ENCODE measurements at regions not wholly inside any gene's neighbourhood (a gene's known extent, or its start where the extent isn't known, plus 50 kb on each side); places are given as distances from the start of the nearest gene placed in this dataset.

GRCh38 chr4:100268789-100269188 is 78.5 kb upstream of the DDIT4L start (continued):
- TF ChIP-seq TCF7L2 (IDR thresholded peaks at IDR 0.05; ENCODE audit: borderline replicate concordance, extremely low read depth, insufficient read depth, insufficient read length), result no peak

- DNase-seq (ENCODE audit: low read depth, low spot score), result no peak
- no peak overlapping the region for H3K9ac ChIP-seq (ENCODE audit: low read length)
- H3K27ac ChIP-seq (ENCODE audit: low read depth, low read length), result no peak overlapping the region
- H4K20me1 ChIP-seq (ENCODE audit: insufficient read depth), result no peaks in the 10 kb centered on the region
- no peaks in the 10 kb centered on the region for H3K9me3 ChIP-seq (ENCODE audit: control insufficient read depth in 1 of 2, insufficient read depth in 1 of 2, low read depth in 1 of 2, low read length in 2 of 2)
- peaks cover 0 to 5% of the 10 kb centered on the region in 2 experiments; a peak in 1 of 4 replicates for H3K4me1 ChIP-seq (ENCODE audit: control insufficient read depth in 1 of 2, insufficient read depth in 2 of 2, low read length in 2 of 2)
- H3K36me3 ChIP-seq (ENCODE audit: control insufficient read depth in 1 of 2, insufficient read depth in 2 of 2, low read length in 2 of 2), result no peaks in the 10 kb centered on the region
- no peaks in the 10 kb centered on the region for H3K79me2 ChIP-seq (ENCODE audit: insufficient read depth, low read length)
- no TSS peak for BruUV-seq (replicated peaks)
- no peaks in the 10 kb centered on the region for H3K9me2 ChIP-seq (ENCODE audit: insufficient read depth)
- ATAC-seq, result no peak
- no peak overlapping the region for H3K4me3 ChIP-seq (replicated peaks in 1 of 2; ENCODE audit: low read depth in 1 of 2, low read length in 2 of 2)
- no peak overlapping the region for H3K4me2 ChIP-seq (ENCODE audit: low read length)
- intact Hi-C loops (cut with micrococcal nuclease), result no loop called here
- H2AFZ ChIP-seq (ENCODE audit: low read depth, low read length, poor library complexity, severe bottlenecking), result no peak overlapping the region
- TF ChIP-seq SP1 (IDR thresholded peaks at IDR 0.05; ENCODE audit: low read depth) (no peak), ATF3 (IDR thresholded peaks at IDR 0.05) (no peak), ZNF274 (IDR thresholded peaks at IDR 0.05; ENCODE audit: low read depth, low read length) (no peak), CBX3 (IDR thresholded peaks at IDR 0.05; ENCODE audit: low read depth) (no peak), ZBTB33 (IDR thresholded peaks at IDR 0.05; ENCODE audit: extremely low read depth, insufficient replicate concordance, low read length) (no peak), YY1 (IDR thresholded peaks at IDR 0.05; ENCODE audit: extremely low read depth, insufficient replicate concordance, low read depth, low read length) (no peak), CTCF (IDR thresholded peaks at IDR 0.05 in 2 of 3, conservative IDR thresholded peaks at IDR 0.05 in 1 of 3; ENCODE audit: borderline replicate concordance in 1 of 3, insufficient read depth in 1 of 3, low read depth in 2 of 3, low read length in 2 of 3) (no peak), ELF1 (IDR thresholded peaks at IDR 0.05; ENCODE audit: borderline replicate concordance, low read depth) (no peak), SRF (IDR thresholded peaks at IDR 0.05; ENCODE audit: low read depth) (no peak), EZH2 (IDR thresholded peaks at IDR 0.05) (no peak), POLR2AphosphoS5 (IDR thresholded peaks at IDR 0.05; ENCODE audit: low read depth, low read length) (no peak)
- TF ChIP-seq, protein P1, sequence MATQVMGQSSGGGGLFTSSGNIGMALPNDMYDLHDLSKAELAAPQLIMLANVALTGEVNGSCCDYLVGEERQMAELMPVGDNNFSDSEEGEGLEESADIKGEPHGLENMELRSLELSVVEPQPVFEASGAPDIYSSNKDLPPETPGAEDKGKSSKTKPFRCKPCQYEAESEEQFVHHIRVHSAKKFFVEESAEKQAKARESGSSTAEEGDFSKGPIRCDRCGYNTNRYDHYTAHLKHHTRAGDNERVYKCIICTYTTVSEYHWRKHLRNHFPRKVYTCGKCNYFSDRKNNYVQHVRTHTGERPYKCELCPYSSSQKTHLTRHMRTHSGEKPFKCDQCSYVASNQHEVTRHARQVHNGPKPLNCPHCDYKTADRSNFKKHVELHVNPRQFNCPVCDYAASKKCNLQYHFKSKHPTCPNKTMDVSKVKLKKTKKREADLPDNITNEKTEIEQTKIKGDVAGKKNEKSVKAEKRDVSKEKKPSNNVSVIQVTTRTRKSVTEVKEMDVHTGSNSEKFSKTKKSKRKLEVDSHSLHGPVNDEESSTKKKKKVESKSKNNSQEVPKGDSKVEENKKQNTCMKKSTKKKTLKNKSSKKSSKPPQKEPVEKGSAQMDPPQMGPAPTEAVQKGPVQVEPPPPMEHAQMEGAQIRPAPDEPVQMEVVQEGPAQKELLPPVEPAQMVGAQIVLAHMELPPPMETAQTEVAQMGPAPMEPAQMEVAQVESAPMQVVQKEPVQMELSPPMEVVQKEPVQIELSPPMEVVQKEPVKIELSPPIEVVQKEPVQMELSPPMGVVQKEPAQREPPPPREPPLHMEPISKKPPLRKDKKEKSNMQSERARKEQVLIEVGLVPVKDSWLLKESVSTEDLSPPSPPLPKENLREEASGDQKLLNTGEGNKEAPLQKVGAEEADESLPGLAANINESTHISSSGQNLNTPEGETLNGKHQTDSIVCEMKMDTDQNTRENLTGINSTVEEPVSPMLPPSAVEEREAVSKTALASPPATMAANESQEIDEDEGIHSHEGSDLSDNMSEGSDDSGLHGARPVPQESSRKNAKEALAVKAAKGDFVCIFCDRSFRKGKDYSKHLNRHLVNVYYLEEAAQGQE (IDR thresholded peaks at IDR 0.05; ENCODE audit: low read depth), result no peak
- TF ChIP-seq, protein P2, sequence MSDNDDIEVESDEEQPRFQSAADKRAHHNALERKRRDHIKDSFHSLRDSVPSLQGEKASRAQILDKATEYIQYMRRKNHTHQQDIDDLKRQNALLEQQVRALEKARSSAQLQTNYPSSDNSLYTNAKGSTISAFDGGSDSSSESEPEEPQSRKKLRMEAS (IDR thresholded peaks at IDR 0.05), result no peak
- POLR2A ChIA-PET, result no interaction called here
- RAD21 ChIA-PET (ENCODE audit: low non-redundant PET in 1 of 2, low total read pairs in 2 of 2, uncharacterized antibody in 2 of 2, unreplicated experiment in 2 of 2), result no interaction called here
- CTCF ChIA-PET, result no interaction called here
- H3K27me3 ChIP-seq (ENCODE audit: insufficient read depth, low read length), result no peaks in the 10 kb centered on the region
Observed at GRCh38 chr4:100261346-100261745, 71.1 kb upstream of the DDIT4L start.
